ENCODE measurements at regions not wholly inside any gene's neighbourhood (a gene's known extent, or its start where the extent isn't known, plus 50 kb on each side); places are given as distances from the start of the nearest gene placed in this dataset.
"Not testable (repeated sequence)": the region's sequence is repeated elsewhere in the genome, so short reads cannot be mapped to it uniquely, and the experiment has no call there.

GRCh38 chr4:101420661-101421060 is 73.3 kb upstream of the PPP3CA start:
- no peak overlapping the region for H3K27ac Mint-ChIP-seq (ENCODE audit: low read depth)
- peaks cover 17% of the 10 kb centered on the region for H3K27me3 Mint-ChIP-seq
- peaks cover 32% of the 10 kb centered on the region for H3K4me1 Mint-ChIP-seq
- ATAC-seq (replicated peaks; ENCODE audit: extremely low read depth, poor library complexity, severe bottlenecking) = no peak
- H3K9me3 Mint-ChIP-seq = no peaks in the 10 kb centered on the region
- no peak overlapping the region for H3K4me3 Mint-ChIP-seq
- H3K36me3 Mint-ChIP-seq (ENCODE audit: insufficient read depth) = no peaks in the 10 kb centered on the region
- no peak for DNase-seq (ENCODE audit: low spot score in 2 of 2)

GRCh38 chr4:101419336-101420135 is 72.2 kb upstream of the PPP3CA start:
- peaks cover 42% of the 10 kb centered on the region for H3K4me1 Mint-ChIP-seq
- H3K27me3 Mint-ChIP-seq = peaks cover 8% of the 10 kb centered on the region
- DNase-seq (ENCODE audit: low spot score in 2 of 2) = no peak
- no peak overlapping the region for H3K4me3 Mint-ChIP-seq
- no peak overlapping the region for H3K27ac Mint-ChIP-seq (ENCODE audit: low read depth)
- no peaks in the 10 kb centered on the region for H3K9me3 Mint-ChIP-seq
- H3K36me3 Mint-ChIP-seq (ENCODE audit: insufficient read depth) = no peaks in the 10 kb centered on the region
- ATAC-seq (replicated peaks; ENCODE audit: extremely low read depth, poor library complexity, severe bottlenecking) = no peak

GRCh38 chr4:101418466-101418865 is 71.1 kb upstream of the PPP3CA start:
- Mint-ChIP-seq H3K27ac (ENCODE audit: low read depth) (no peak overlapping the region), H3K9me3 (no peaks in the 10 kb centered on the region), H3K4me3 (peak overlapping the region; percentile 44), H3K36me3 (ENCODE audit: insufficient read depth) (no peaks in the 10 kb centered on the region), H3K4me1 (peaks cover 42% of the 10 kb centered on the region), H3K27me3 (peaks cover 8% of the 10 kb centered on the region)
- DNase-seq (ENCODE audit: low spot score in 2 of 2) = no peak
- ATAC-seq (replicated peaks; ENCODE audit: extremely low read depth, poor library complexity, severe bottlenecking) = peak; percentile 27

- peak; percentile 95 for ATAC-seq (replicated peaks; ENCODE audit: extremely low read depth, poor library complexity, severe bottlenecking)
- Mint-ChIP-seq H3K9me3 (no peaks in the 10 kb centered on the region), H3K27ac (ENCODE audit: low read depth) (no peak overlapping the region), H3K27me3 (peaks cover 8% of the 10 kb centered on the region), H3K4me1 (peaks cover 42% of the 10 kb centered on the region), H3K36me3 (ENCODE audit: insufficient read depth) (no peaks in the 10 kb centered on the region), H3K4me3 (peak overlapping the region; percentile 44)
- DNase-seq (ENCODE audit: low spot score in 2 of 2) = peak in 1 of 2 donors; percentile 51
Measured at GRCh38 chr4:101418055-101418454, 70.7 kb upstream of the PPP3CA start.

GRCh38 chr4:101417046-101417445 is 69.7 kb upstream of the PPP3CA start:
- peak overlapping the region; percentile 41 for H3K4me3 Mint-ChIP-seq
- H3K4me1 Mint-ChIP-seq = peaks cover 44% of the 10 kb centered on the region
- H3K27ac Mint-ChIP-seq (ENCODE audit: low read depth) = no peak overlapping the region
- DNase-seq (ENCODE audit: low spot score in 2 of 2) = no peak
- no peak for ATAC-seq (replicated peaks; ENCODE audit: extremely low read depth, poor library complexity, severe bottlenecking)
- H3K9me3 Mint-ChIP-seq = no peaks in the 10 kb centered on the region
- no peaks in the 10 kb centered on the region for H3K36me3 Mint-ChIP-seq (ENCODE audit: insufficient read depth)
- peaks cover 8% of the 10 kb centered on the region for H3K27me3 Mint-ChIP-seq

- DNase-seq (ENCODE audit: low spot score in 2 of 2) (no peak), ATAC-seq (replicated peaks; ENCODE audit: extremely low read depth, poor library complexity, severe bottlenecking) (no peak)
- H3K27me3 Mint-ChIP-seq = peaks cover 8% of the 10 kb centered on the region
- H3K4me1 Mint-ChIP-seq = peaks cover 53% of the 10 kb centered on the region
- H3K27ac Mint-ChIP-seq (ENCODE audit: low read depth) = no peak overlapping the region
- peaks cover 2% of the 10 kb centered on the region for H3K36me3 Mint-ChIP-seq (ENCODE audit: insufficient read depth)
- H3K4me3 Mint-ChIP-seq = no peak overlapping the region
- H3K9me3 Mint-ChIP-seq = no peaks in the 10 kb centered on the region
Measured at GRCh38 chr4:101415962-101416361, 68.6 kb upstream of the PPP3CA start.

GRCh38 chr4:101414496-101414895 is 67.2 kb upstream of the PPP3CA start:
- DNase-seq (ENCODE audit: low spot score in 2 of 2) (no peak), ATAC-seq (replicated peaks; ENCODE audit: extremely low read depth, poor library complexity, severe bottlenecking) (no peak)
- Mint-ChIP-seq H3K36me3 (ENCODE audit: insufficient read depth) (peaks cover 2% of the 10 kb centered on the region), H3K4me3 (no peak overlapping the region), H3K4me1 (peaks cover 43% of the 10 kb centered on the region), H3K27ac (ENCODE audit: low read depth) (no peak overlapping the region), H3K27me3 (no peaks in the 10 kb centered on the region), H3K9me3 (no peaks in the 10 kb centered on the region)

- no peak for DNase-seq (ENCODE audit: low spot score in 2 of 2)
- no peak overlapping the region for H3K4me3 Mint-ChIP-seq
- peaks cover 2% of the 10 kb centered on the region for H3K36me3 Mint-ChIP-seq (ENCODE audit: insufficient read depth)
- H3K9me3 Mint-ChIP-seq = no peaks in the 10 kb centered on the region
- H3K4me1 Mint-ChIP-seq = peaks cover 23% of the 10 kb centered on the region
- no peak overlapping the region for H3K27ac Mint-ChIP-seq (ENCODE audit: low read depth)
- H3K27me3 Mint-ChIP-seq = no peaks in the 10 kb centered on the region
- no peak for ATAC-seq (replicated peaks; ENCODE audit: extremely low read depth, poor library complexity, severe bottlenecking)
Measured at GRCh38 chr4:101411926-101412325, 64.6 kb upstream of the PPP3CA start.

GRCh38 chr4:101411281-101411910 is 64.1 kb upstream of the PPP3CA start:
- H3K4me1 Mint-ChIP-seq = peaks cover 21% of the 10 kb centered on the region
- DNase-seq (ENCODE audit: low spot score in 2 of 2); H3K27me3 Mint-ChIP-seq; H3K36me3 Mint-ChIP-seq (ENCODE audit: insufficient read depth); H3K27ac Mint-ChIP-seq (ENCODE audit: low read depth); H3K9me3 Mint-ChIP-seq; ATAC-seq (replicated peaks; ENCODE audit: extremely low read depth, poor library complexity, severe bottlenecking): not testable (repeated sequence)
- peak overlapping the region; percentile 72 for H3K4me3 Mint-ChIP-seq

- no peak for ATAC-seq (replicated peaks; ENCODE audit: extremely low read depth, poor library complexity, severe bottlenecking)
- H3K27ac Mint-ChIP-seq (ENCODE audit: low read depth) = no peak overlapping the region
Measured at GRCh38 chr4:101400096-101400495, 52.8 kb upstream of the PPP3CA start.

GRCh38 chr4:101398807-101399206 is 51.5 kb upstream of the PPP3CA start:
- DNase-seq (ENCODE audit: low spot score in 2 of 2) (no peak), ATAC-seq (replicated peaks; ENCODE audit: extremely low read depth, poor library complexity, severe bottlenecking) (no peak)
- peaks cover 3% of the 10 kb centered on the region for H3K36me3 Mint-ChIP-seq (ENCODE audit: insufficient read depth)
- no peaks in the 10 kb centered on the region for H3K4me1 Mint-ChIP-seq
- no peaks in the 10 kb centered on the region for H3K9me3 Mint-ChIP-seq
- no peak overlapping the region for H3K4me3 Mint-ChIP-seq
- no peaks in the 10 kb centered on the region for H3K27me3 Mint-ChIP-seq
- H3K27ac Mint-ChIP-seq (ENCODE audit: low read depth) = no peak overlapping the region

More at GRCh38 chr4:101400096-101400495, 52.8 kb upstream of the PPP3CA start:
- H3K27me3 Mint-ChIP-seq = no peaks in the 10 kb centered on the region
- H3K4me3 Mint-ChIP-seq = no peak overlapping the region
- peaks cover 3% of the 10 kb centered on the region for H3K36me3 Mint-ChIP-seq (ENCODE audit: insufficient read depth)
- no peak for DNase-seq (ENCODE audit: low spot score in 2 of 2)
- no peaks in the 10 kb centered on the region for H3K4me1 Mint-ChIP-seq
- H3K9me3 Mint-ChIP-seq = no peaks in the 10 kb centered on the region

Measured in central memory CD8-positive, alpha-beta T cell (primary cell).